Uterus (tissue), 2 donors: ENCODE measurements at regions not wholly inside any gene's neighbourhood (a gene's known extent, or its start where the extent isn't known, plus 50 kb on each side); places are given as distances from the start of the nearest gene placed in this dataset.

ENCODE experiments used
- CTCF ChIP-seq, 4 experiments: fragments of 200-600 bp in 2 of 4; fragments of 450-650 bp in 2 of 4; sonication (generic) in 2 of 4; IDR thresholded peaks; one replicate each; pipeline ENCODE4 v1.5.1; 2016 to 2019; ENCODE audit warnings: antibody characterized with exemption in 4 of 4, mild to moderate bottlenecking in 2 of 4, moderate library complexity in 1 of 4
- POLR2A ChIP-seq, 2 donors: fragments of 450-650 bp; IDR thresholded peaks; one replicate each; pipeline ENCODE4 v1.6.1; 2016; ENCODE audit warnings: antibody characterized with exemption in 2 of 2, mild to moderate bottlenecking in 1 of 2, moderate library complexity in 1 of 2

- TF ChIP-seq CTCF (IDR thresholded peaks at IDR 0.05), result no peak
- no peak for TF ChIP-seq POLR2A (IDR thresholded peaks at IDR 0.05)
Observed at GRCh38 chr12:103105971-103106597, 148.6 kb downstream of the ASCL1 start.
